ENCODE measurements at regions not wholly inside any gene's neighbourhood (a gene's known extent, or its start where the extent isn't known, plus 50 kb on each side); places are given as distances from the start of the nearest gene placed in this dataset.

- Mint-ChIP-seq H3K27ac (no peak overlapping the region), H3K9me3 (no peaks in the 10 kb centered on the region), H3K36me3 (no peaks in the 10 kb centered on the region), H3K4me3 (no peak overlapping the region), H3K4me1 (no peaks in the 10 kb centered on the region)
- ATAC-seq: no peak
- DNase-seq (ENCODE audit: low spot score in 2 of 2): no peak
Observed at GRCh38 chr9:14031810-14032209, 282.1 kb downstream of the NFIB start.

- DNase-seq (ENCODE audit: low spot score in 2 of 2): no peak
- H3K4me3 Mint-ChIP-seq: no peak overlapping the region
- H3K4me1 Mint-ChIP-seq: no peaks in the 10 kb centered on the region
- H3K27ac Mint-ChIP-seq: no peak overlapping the region
- H3K9me3 Mint-ChIP-seq: peaks cover 4% of the 10 kb centered on the region
- no peak for ATAC-seq
- H3K36me3 Mint-ChIP-seq: no peaks in the 10 kb centered on the region
Observed at GRCh38 chr9:14031060-14031414, 282.9 kb downstream of the NFIB start.

DNA sequence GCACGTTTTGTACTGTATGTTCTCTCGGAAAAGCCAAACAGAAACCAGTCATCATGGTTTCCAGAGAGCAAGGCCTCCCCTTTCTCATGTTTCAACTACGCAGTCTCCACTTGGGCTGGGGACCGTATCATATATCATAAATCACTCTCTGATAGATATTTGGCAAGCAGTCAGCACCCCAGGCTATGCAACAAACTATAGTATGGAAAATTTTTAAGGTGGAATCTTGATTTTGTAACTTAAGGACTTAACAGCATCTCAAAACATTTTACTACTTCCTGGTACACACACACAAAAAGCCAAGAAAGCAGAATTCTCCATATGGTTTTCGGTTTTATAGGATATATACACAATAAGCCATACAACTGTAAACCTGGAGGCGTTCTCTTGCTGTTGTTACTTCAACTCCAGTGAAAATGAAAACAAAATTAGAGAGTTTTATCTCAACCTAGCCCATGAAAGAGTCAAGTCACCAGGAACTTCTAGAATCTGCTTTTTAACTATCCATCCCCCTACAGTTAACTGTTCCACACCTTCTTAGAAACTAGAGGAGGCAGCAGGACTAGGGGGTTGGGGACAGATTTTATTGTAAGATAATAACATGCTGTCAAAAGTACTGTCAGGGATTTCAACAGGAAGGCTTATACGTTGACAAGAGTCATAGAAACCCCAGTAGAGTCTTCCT is 283.4 kb downstream of the NFIB start:
- Mint-ChIP-seq H3K4me1 (no peaks in the 10 kb centered on the region), H3K27ac (no peak overlapping the region), H3K36me3 (no peaks in the 10 kb centered on the region), H3K9me3 (peaks cover 4% of the 10 kb centered on the region), H3K4me3 (no peak overlapping the region)
- ATAC-seq (no peak), DNase-seq (ENCODE audit: low spot score in 2 of 2) (no peak)

DNA sequence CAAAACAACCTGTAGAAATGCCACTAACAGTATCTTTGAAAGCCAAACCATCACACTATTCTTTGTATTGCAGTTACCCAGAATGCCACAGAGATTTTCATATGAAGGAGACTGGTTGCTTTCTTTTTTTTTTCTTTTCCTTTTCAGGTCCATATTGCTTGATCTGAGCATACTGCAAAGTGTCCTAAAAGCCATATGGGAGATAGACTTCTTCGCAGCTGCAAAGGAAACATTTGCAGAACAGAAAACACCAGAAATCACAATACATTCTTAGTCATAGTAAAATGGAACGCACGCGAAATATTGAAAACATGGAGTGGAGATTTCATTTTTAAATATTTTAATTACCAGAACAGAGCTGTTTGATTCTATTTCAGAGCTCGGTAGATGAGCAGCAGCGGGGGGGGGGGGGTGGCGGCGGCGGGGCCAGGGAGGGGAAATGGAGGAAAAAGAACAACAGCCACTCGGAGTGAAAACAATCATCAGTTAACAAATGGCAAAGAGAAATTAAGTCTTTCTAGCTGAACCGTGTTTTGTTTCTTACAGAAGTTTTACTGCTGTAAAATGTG is 284.1 kb downstream of the NFIB start:
- Mint-ChIP-seq H3K9me3 (peaks cover 4% of the 10 kb centered on the region), H3K36me3 (no peaks in the 10 kb centered on the region), H3K27ac (no peak overlapping the region), H3K4me3 (no peak overlapping the region), H3K4me1 (no peaks in the 10 kb centered on the region)
- no peak for ATAC-seq
- DNase-seq (ENCODE audit: low spot score in 2 of 2): no peak

DNA sequence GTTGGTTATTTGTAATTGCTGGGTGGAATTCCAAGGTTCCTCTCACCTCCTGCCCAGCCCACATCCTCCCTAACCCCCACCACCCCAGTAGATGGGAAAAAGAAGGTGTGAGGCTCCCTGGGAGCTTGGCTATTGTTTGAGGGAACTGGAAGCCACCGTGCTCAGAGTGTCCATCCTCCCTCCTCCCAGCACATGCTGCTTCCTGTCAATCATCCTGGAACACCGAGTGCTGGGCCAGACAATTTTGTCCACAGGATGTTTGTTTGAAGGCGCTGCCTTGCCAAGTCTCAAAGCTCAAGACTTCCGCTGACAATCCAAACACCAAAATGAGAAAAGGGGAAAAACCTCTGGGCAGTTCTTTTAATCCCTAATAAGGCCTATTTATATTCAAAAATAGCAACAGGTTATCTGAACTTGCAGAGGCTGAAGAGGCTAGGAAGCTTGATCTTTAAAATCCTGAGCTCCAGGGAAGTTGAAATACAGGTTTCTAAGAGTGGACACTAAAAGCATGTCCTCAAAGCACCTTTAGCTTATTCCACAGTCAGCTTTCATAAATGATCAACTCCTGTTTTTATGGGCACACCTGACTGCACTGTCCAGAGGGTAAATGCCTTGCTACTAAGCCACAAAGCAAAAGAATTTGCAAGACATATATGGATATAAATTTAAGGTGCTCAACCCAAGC is 286.7 kb downstream of the NFIB start:
- no peak for DNase-seq (ENCODE audit: low spot score in 2 of 2)
- ATAC-seq: no peak
- H3K4me1 Mint-ChIP-seq: no peaks in the 10 kb centered on the region
- no peaks in the 10 kb centered on the region for H3K36me3 Mint-ChIP-seq
- H3K9me3 Mint-ChIP-seq: peaks cover 11% of the 10 kb centered on the region
- no peak overlapping the region for H3K27ac Mint-ChIP-seq
- H3K4me3 Mint-ChIP-seq: no peak overlapping the region

DNA sequence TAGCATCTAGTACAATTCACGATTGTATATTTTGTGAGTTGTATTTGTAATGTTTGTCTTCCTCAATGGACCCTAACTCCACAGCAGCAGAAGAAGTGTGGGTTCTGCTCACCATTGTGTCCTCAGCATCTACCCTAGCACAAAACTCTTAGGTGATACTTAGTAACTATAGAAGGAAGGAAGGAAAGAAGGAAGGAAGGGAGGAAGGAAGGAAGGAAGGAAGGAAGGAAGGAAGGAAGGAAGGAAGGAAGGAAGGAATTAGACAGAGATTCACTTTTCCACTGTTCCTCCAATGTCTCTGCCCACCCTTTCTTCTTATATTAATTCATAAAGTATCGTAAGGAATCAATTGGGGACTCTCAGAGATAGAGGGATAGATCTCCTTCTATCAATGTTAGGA is 288.2 kb downstream of the NFIB start:
- no peak for ATAC-seq
- Mint-ChIP-seq H3K36me3 (no peaks in the 10 kb centered on the region), H3K27ac (no peak overlapping the region), H3K4me1 (no peaks in the 10 kb centered on the region), H3K4me3 (no peak overlapping the region), H3K9me3 (peaks cover 11% of the 10 kb centered on the region)
- DNase-seq (ENCODE audit: low spot score in 2 of 2): no peak

DNA sequence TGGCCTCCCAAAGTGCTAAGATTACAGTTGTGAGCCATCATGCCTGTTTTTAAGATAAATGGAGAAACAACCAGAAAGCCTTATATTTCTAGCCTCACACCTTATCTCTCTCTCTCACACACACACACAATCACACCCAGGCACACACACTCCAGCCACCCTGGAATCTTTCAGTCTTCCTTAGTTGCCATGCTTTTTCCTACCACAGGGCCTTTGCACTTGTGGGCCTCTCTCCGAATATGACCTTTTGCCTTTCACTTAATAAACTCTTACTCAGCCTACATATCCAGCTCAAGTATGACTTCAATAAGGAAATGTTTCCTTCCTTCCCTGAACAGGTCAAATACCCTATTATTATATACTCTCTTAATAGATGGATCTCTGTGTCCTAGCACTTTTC is 290.7 kb downstream of the NFIB start:
- peaks cover 17% of the 10 kb centered on the region for H3K9me3 Mint-ChIP-seq
- DNase-seq (ENCODE audit: low spot score in 2 of 2) (no peak), ATAC-seq (no peak)
- no peaks in the 10 kb centered on the region for H3K4me1 Mint-ChIP-seq
- no peak overlapping the region for H3K4me3 Mint-ChIP-seq
- no peaks in the 10 kb centered on the region for H3K36me3 Mint-ChIP-seq
- H3K27ac Mint-ChIP-seq: no peak overlapping the region

- Mint-ChIP-seq H3K4me1 (no peaks in the 10 kb centered on the region), H3K27ac (no peak overlapping the region), H3K36me3 (no peaks in the 10 kb centered on the region), H3K9me3 (peaks cover 17% of the 10 kb centered on the region), H3K4me3 (no peak overlapping the region)
- DNase-seq (ENCODE audit: low spot score in 2 of 2) (no peak), ATAC-seq (no peak)
Observed at GRCh38 chr9:14021871-14022525, 291.9 kb downstream of the NFIB start.

GRCh38 chr9:14018081-14018480 is 295.9 kb downstream of the NFIB start:
- ATAC-seq (no peak), DNase-seq (ENCODE audit: low spot score in 2 of 2) (no peak)
- Mint-ChIP-seq H3K36me3 (no peaks in the 10 kb centered on the region), H3K4me3 (no peak overlapping the region), H3K4me1 (no peaks in the 10 kb centered on the region), H3K27ac (no peak overlapping the region), H3K9me3 (peaks cover 19% of the 10 kb centered on the region)

- DNase-seq (ENCODE audit: low spot score in 2 of 2) (no peak), ATAC-seq (no peak)
- H3K9me3 Mint-ChIP-seq: peaks cover 12% of the 10 kb centered on the region
Observed at GRCh38 chr9:14014744-14015143, 299.2 kb downstream of the NFIB start.

GRCh38 chr9:14014218-14014617 is 299.7 kb downstream of the NFIB start:
- Mint-ChIP-seq H3K9me3 (peaks cover 12% of the 10 kb centered on the region), H3K27ac (no peak overlapping the region), H3K36me3 (no peaks in the 10 kb centered on the region), H3K4me1 (no peaks in the 10 kb centered on the region), H3K4me3 (no peak overlapping the region)
- DNase-seq (ENCODE audit: low spot score in 2 of 2): no peak
- ATAC-seq: no peak

More at GRCh38 chr9:14014744-14015143, 299.2 kb downstream of the NFIB start:
- Mint-ChIP-seq H3K4me3 (no peak overlapping the region), H3K4me1 (no peaks in the 10 kb centered on the region), H3K27ac (no peak overlapping the region), H3K36me3 (no peaks in the 10 kb centered on the region)

DNA sequence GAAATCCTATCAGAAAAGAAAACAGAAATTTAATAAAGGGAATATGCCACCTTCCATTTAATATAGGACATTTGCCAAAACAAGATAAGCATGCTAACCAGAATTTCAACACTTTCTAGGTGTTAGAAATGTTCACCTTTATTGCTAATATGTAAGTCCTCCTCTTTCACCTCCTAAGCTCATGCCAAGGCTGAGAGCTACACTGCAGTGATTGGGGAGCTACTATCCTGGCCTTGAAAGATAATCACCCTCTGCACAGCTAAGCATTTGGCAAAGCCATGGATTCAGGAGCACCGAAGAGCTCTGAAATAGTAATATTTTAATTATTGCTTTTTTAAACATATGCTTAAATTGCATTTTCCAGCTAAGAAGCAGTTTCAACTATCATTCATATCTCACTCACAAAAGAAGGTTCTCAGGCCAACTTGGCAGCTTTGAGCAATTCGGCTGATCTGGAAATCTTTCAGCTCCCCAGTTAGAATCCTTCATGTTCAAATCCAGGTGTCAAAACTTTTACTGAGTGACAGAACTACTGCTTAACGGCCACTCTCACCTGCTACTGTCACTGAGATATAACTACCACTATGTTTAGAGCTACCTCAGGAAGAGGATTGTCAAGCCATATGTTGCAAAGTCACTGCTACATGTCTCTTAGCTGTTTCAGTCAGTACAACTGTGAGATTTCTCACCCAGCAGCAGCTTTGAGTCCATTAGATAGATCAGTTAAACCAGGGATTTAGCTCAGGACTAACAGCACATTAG is 302.0 kb downstream of the NFIB start:
- no peak overlapping the region for H3K27ac Mint-ChIP-seq
- DNase-seq (ENCODE audit: low spot score in 2 of 2) (no peak), ATAC-seq (no peak)
- no peak overlapping the region for H3K4me3 Mint-ChIP-seq
- H3K9me3 Mint-ChIP-seq: peaks cover 12% of the 10 kb centered on the region
- H3K36me3 Mint-ChIP-seq: no peaks in the 10 kb centered on the region
- H3K4me1 Mint-ChIP-seq: no peaks in the 10 kb centered on the region

GRCh38 chr9:14007190-14007769 is 306.7 kb downstream of the NFIB start:
- H3K36me3 Mint-ChIP-seq: no peaks in the 10 kb centered on the region
- no peaks in the 10 kb centered on the region for H3K4me1 Mint-ChIP-seq
- H3K4me3 Mint-ChIP-seq: no peak overlapping the region
- DNase-seq (ENCODE audit: low spot score in 2 of 2) (no peak), ATAC-seq (no peak)
- H3K27ac Mint-ChIP-seq: no peak overlapping the region
- H3K9me3 Mint-ChIP-seq: peaks cover 9% of the 10 kb centered on the region

DNA sequence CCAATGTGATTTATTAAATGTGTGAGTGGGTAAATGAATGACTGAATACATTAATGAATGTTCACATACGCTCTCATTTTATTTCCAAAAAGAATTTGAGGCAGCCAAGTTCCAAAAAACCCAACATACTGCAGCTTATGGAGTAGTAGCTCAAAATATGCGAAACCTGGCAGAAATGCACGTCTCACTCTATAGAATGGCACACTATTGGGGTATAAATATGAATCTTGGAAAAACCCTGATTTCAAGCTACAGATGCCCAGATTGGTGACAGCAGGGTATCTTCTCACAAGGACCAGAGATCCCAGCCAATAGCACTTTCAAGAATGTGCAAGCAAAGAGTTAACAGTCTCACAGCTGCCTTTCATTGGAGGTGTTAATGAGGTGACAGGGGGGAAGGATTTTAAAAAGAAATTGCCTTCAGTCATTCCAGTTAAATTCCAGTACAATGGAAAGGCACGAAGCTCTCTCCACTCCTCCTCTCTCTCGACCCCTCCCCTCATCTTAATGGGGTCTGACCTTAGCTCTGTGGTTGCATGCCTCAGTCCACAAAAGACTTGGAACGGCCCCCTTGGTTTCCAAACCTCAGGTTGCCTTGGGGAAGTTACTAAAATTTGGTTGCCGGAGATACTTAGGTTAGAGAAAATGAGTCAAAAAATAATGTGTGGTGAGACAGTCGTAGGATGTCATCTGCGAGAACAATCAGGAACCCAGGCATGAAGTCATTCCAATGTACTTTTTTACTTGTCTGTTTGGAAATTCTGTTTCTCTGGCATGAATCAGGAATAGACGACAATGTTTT is 307.4 kb downstream of the NFIB start:
- no peak overlapping the region for H3K4me3 Mint-ChIP-seq
- H3K27ac Mint-ChIP-seq: no peak overlapping the region
- peaks cover 9% of the 10 kb centered on the region for H3K9me3 Mint-ChIP-seq
- DNase-seq (ENCODE audit: low spot score in 2 of 2): no peak
- ATAC-seq: no peak
- no peaks in the 10 kb centered on the region for H3K36me3 Mint-ChIP-seq
- H3K4me1 Mint-ChIP-seq: no peaks in the 10 kb centered on the region
